COLO668 (cell line): ENCODE measurements at regions not wholly inside any gene's neighbourhood (a gene's known extent, or its start where the extent isn't known, plus 50 kb on each side); places are given as distances from the start of the nearest gene placed in this dataset.

Source experiments
- DNase-seq: peaks from one replicate; lab custom pipeline; 2025; ENCODE audit not compliant: unreplicated experiment; lab: John Stamatoyannopoulos, UW

DNA sequence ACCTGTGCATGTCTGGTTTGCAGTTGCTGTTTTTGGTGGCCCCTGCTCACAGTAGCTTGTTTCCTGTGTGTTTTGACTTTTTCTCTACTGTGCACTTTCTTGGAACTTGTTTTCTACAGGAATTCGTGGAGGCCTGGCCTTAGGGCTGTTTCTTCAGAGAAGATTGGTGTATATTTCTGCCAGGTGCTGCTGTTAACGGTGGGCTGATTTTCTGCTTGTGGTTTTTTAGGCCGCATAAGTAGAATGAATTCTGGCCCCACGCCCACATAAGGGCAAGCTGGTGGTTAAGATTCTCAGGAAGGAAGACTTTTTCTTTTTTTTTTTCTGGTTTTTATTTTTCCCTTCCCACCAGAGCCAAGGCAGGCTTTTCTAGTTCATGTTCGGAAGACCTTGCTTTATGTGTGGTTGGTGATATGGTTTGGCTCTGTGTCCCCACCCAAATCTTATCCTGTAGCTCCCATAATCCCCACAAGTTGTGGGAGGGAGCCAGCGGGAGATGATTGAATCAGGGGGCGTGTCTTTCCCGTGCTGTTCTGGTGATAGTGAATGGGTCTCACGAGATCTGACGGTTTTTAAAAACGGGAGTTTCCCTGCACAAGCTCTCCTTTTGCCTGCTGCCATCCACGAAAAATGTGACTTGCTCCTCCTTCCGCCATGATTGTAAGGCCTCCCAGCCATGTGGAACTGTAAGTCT, 71.5 kb upstream of the DISP3 start:
- no peak for DNase-seq

DNA sequence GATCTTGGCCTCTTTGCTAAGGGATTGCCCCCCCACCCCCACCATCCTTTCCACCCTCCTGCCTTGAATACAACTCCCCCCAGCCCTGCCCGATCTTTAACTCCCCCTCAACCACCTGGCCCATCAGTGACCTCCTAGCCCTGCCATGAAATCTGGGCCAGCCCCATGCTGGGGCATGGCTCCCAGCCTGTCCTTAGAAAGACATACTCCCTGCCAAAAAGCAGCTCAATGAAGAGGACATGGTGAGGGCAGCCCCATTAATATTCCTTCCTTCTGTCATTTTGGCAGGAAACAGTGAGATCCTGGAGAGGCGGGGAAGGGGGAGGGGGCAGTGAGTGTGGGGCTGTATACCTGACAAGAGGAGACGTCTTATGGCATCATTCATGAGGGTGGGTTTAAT, 66.8 kb upstream of the DISP3 start:
- DNase-seq = no peak

DNA sequence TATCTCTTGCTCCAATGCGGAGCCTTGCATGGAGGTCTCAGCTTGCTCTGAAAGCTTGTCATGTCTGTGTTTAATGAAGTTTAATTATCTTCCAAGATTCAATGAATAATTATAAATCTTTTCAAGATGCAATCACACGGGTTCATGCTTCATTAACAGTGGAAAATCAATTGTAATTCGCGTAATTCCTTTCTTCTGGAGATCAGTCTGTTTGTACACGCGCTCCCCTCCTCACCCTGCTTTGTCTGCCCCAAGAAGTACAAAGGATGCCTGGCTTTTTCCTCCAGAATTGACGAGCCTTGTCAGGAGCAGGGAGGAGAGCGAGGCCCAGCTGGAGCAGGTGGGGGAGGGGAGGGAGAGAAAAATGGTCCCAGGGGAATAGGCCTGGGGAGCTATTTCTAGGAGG, 65.0 kb upstream of the DISP3 start:
- no peak for DNase-seq

DNA sequence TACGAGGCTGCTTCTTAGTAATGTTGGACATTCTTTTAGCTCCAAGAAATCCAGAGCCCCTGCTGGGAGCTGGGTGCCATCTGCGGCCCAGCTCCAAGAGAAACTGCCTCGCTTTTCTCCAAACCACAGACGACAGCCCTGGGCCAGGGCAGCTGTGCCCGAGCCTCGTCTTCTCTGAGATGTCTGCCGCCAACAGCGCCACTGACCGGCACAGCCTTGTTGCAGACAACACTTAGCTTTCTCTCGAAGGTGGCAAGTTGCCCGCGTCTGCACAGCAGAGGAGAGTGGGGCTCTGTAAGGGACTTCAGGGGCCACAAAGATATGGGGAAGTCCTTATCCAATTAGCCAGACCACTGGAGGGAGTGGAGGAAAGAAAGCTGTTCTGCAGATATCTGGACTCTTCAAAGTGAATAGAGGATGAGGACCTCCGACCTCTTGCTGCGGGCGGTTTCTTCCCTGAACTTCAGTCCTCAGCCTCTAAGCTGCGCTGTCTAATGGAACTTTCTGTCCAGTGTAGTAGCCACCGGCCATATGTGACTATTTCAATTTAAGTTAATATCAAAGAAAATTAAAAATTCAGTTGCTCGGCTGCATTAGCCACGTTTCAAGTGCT, 63.9 kb upstream of the DISP3 start:
- DNase-seq = no peak

DNA sequence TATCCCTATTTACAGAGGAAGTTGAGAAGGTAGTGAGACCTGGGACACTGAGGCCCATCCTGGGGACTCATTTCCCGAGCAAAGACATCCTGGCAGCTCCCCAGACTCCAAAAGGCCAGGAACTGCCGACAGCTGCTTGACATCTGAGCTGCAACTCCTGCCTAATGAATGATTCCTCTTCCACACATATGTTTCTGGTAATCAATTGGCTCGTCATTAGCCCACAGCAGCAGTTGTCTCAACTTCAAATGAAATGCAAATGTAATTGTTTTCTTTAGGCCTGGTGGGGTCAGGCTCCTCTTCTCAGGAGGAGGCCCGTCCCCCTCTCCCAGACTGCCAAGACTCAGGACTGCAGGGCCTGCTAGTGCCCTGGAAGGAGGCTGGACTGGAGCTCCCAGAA, 61.8 kb upstream of the DISP3 start:
- no peak for DNase-seq

DNA sequence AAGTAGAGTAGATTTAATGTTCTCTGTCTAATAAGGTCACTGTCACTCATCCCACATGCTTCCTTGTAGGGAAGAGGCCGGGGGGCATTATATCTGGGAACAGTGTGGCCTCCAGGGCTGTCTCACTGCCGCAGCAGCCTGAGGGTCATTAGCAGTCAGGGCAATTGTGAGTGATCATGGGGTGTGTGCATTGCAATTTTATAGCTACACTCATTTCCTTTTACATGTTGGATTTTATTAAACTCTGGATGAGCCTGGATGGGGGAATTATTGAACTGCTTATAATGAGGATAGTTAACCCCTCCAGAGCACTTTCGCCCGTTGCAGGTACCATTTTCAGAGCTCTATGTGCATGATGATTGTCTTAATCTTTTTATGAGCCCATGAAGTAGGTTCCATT, 60.9 kb upstream of the DISP3 start:
- no peak for DNase-seq

DNA sequence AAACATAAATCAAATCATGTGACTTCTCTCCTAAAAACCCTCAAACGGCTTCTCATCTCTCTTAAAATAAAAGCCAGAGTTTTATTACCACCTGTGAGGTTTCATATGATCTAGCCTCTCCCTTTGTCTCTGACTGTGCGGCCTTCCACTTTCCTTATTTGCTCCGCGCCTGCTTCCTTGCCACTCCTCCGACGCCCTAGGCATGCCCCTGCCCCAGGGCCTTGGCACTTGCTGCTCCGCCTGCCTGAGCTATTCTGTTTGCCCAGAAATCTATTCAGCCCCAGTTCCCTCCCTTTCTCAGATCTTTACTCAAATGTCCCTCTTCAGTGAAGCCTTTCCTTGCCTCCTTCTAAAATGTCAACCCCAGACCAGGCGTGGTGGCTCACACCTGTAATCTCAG, 57.5 kb upstream of the DISP3 start:
- no peak for DNase-seq

DNA sequence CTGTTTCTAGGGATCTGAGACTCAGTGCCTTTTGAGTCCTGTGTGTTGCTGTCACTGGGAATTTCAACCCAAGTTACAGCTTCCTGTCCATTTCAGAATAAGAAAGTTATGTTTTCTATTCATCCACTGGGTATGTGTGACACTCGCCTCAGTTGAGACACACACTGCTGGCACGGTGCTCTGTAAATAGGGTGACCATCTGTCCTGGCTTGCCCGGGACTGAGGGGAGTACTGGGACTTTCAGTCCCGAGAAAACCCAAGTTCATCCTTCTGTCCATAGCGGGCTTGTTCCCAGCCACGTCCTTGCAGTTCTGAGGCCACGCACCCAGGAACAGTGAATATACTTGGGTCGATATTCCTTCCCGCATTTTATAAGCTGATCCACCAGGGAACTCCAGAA, 56.3 kb upstream of the DISP3 start:
- DNase-seq = no peak

DNA sequence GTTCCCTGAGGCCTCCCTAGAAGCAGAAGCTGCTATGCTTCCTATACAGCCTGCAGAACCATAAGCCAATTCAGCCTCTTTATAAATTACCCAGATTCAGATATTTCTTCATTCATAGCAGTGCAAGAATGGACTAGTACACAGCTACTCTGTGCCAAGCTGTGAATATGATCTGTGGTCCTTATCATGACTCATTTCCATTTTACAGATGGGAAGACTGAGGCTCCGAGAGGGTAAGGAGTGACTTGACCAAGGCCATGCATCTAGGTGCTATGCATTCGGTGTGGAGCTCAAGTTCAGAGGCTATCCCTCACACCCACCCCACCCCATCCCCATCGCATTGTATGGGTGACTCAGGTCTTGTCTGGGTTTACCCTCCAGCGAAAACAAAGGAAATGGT, 52.3 kb upstream of the DISP3 start:
- no peak for DNase-seq

DNA sequence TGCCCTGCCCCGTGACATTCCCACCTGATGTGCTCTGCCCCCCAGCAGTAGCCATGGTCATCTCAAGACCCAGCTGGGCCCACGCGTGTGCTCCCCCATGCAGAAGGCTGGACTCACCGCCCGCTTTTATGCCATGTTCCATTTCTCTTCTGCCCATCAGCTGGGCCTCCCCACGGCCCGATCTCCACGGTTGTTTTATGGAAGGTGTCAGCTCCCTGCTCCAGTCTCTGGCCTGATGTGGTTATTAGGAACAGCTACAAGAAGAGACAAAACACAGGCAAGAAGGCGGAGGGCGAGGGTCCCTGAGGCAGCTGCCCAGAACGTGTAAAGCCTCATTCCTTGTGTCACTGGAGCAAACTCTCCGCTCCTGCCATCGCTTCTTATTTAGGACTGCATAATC, 50.2 kb upstream of the DISP3 start:
- no peak for DNase-seq
